HG03159 (cell line): ENCODE measurements at regions not wholly inside any gene's neighbourhood (a gene's known extent, or its start where the extent isn't known, plus 50 kb on each side); places are given as distances from the start of the nearest gene placed in this dataset.
"Not testable (repeated sequence)": the region's sequence is repeated elsewhere in the genome, so short reads cannot be mapped to it uniquely, and the experiment has no call there.

ENCODE experiments used
- ATAC-seq: cut with Tn5 transposase; IDR thresholded peaks from one replicate; pipeline ENCODE4 v1.9.1; 2021; ENCODE audit warnings: mild to moderate bottlenecking, moderate library complexity; ENCODE audit not compliant: unreplicated experiment

GRCh38 chr10:27391325-27391724 is 112.8 kb upstream of the RAB18 start:
- ATAC-seq, result no peak

- ATAC-seq, result no peak
Observed at GRCh38 chr10:27390681-27391080, 113.4 kb upstream of the RAB18 start.

- ATAC-seq, result no peak
Observed at GRCh38 chr10:27388761-27389399, 115.2 kb upstream of the RAB18 start.

DNA sequence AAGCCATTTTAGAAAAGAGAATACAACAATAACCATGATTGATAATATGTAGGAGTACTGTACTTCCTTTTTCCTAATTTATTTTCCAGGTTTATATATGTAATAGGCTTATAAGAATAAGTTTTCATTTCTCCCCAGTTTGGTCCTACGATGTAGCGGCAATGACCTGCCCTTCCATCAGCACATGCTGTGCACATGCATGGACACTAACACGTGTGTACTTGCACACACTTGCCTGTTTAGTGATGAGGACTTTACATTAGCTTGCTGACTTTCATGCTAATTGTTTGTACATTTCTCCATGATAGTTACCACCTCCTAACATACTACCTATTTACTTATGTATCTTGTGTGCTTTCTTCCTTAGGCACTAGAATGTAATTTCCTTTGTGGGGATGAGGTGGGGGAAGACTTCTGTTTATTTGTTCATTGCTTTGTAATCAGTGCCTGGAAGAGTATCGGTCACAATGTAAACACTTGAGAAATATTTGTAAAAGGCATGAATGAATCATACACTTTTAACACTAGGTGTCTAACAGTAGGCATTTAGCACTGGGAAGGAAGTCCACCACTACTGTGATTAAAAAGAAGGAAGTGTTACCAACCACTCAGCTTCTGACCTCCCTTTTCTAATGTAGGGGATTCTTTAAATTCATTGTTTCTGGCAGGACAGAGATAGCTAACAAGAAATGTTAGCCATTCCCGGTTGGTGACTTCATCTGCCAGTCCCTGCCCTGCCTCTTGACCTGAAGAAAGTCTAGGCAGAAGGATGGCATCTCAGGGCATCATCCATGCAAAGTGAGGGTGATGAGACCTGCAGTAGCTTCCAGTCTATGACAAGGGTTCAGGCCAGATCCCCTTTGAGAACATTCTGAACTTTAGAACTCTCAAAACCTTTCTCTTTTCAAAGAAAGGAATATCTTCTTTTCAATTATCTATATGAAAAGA is 120.2 kb upstream of the RAB18 start:
- no peak for ATAC-seq

DNA sequence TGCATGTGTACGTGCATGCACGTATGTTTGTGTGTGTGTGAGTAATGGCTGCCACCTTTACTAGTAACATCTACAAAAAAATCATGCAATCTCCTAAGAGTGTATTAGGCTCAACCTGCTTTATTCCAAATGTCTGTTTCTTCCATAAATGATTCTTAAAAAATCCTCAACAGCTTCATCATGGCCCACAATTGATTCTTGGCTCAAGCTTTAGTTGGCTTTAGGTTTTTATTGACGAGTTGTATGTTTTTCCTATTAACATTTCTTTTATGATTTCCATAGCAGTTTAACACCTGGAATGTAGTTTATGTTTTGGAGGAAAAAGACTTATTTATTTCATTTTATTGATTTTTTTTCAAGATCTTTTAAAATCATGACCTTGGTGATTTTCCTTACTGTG is 121.9 kb upstream of the RAB18 start:
- ATAC-seq, result no peak

DNA sequence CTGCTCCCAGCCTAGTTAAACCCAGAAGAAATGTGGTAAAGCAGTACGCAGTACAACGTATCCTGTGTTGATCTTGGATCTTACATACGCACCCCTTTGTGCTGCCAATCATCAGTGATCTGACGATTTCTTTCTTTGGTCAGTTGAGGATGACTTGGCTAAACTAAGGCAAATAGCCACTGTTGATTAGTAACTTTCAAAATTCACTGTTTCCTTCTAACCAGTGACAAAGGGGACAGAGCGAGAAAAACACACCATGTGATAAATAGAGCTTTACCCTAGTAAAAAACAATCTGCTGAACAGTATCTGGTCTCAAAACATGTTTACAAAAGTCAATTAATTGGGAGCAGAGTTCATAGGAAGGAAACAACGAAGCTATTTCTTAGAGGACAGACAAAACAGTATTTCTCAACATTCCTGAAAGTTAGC is 123.2 kb upstream of the RAB18 start:
- no peak for ATAC-seq

DNA sequence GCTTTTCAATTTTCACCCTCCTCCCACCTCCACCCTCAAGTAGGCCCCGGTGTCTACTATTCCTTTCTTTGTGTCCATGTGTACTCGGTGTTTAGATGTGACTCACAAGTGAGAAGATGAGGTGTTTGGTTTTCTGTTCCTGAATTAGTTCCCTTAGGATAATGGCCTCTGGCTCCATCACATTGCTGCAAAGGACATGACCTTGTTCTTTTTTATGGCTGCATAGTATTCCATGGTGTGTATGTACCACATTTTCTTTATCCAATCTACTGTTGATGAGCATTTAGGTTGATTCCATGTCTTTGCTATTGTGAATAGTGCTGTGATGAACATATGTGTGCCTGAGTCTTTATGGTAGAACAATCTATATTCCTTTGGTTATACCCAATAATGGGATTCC is 125.1 kb upstream of the RAB18 start:
- ATAC-seq, result not testable (repeated sequence)

GRCh38 chr10:27373566-27374160 is 130.4 kb upstream of the RAB18 start:
- no peak for ATAC-seq

GRCh38 chr10:27372095-27372494 is 131.5 kb upstream of the ACBD5 start:
- ATAC-seq, result no peak

DNA sequence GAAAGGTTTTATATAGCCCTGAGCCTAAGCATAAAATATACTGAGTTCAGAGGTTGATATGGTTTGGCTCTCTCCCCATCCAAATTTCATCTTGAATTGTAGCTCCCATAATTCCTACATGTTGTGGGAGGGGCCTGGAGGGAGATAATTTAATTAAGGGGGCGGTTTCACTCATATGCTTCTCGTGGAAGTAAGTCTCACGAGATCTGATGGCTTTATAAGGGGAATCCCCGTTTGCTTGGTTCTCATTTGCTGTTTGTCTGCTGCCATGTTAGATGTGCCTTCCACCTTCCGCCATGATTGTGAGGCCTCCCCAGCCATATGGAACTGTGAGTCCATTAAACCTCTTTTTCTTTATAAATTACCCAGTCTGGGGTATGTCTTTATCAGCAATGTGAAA is 130.8 kb upstream of the ACBD5 start:
- ATAC-seq, result not testable (repeated sequence)

- ATAC-seq, result no peak
Observed at GRCh38 chr10:27369880-27370279, 129.3 kb upstream of the ACBD5 start.

GRCh38 chr10:27368706-27369105 is 128.1 kb upstream of the ACBD5 start:
- no peak for ATAC-seq

- no peak for ATAC-seq
Observed at GRCh38 chr10:27366769-27367168, 126.2 kb upstream of the ACBD5 start.

DNA sequence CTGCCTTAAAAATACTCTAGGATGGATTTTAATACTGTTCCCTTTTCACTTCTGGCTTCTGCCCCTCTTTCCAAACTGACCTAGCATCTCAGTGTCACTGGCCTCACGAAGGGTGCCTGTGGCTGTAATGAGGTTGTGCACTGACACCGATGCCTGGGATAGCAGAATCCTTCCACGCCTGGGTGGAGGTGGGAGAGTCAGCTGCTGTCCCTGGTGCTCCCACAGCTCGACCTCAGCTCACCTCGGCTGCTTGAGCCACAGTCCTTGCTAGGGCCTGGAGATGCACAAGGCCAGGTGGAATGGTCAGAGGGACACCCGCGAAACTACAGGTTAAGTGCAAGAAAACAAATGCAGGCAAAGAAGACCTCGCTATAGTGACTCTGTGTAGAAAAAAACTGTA is 123.4 kb upstream of the ACBD5 start:
- no peak for ATAC-seq

- peak; percentile 97 for ATAC-seq
Observed at GRCh38 chr10:27360581-27361172, 120.1 kb upstream of the ACBD5 start.

GRCh38 chr10:27359792-27360355 is 119.3 kb upstream of the ACBD5 start:
- no peak for ATAC-seq

- ATAC-seq, result no peak
Observed at GRCh38 chr10:27356738-27357137, 116.1 kb upstream of the ACBD5 start.

DNA sequence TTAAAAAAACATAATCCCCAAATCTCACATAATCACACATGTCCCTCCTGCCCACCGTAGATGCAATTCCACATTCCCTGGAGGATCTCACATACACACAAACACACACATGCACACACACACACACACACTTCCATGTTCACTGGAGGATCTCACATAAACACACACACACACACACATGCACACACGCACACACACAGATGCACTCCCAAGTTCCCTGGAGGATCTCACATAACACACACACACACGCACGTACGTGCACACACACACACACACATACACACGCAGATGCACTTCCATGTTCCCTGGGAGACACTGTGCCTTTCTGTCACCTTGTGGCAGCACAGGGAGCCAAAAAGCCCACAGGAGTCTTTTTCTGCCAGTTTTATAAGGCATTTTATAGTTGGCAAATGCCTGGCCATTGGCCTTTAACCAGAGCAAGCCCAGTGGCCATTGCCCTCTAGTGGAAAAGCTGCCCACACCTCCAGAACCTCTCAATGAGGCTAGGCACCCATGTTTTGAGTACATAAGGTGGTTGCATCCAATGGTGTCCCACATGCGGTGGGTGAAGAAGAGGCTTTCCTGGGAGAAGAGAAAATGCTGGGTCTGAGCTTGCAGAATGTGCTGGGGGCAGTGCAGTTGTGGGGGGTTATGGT is 115.4 kb upstream of the ACBD5 start:
- no peak for ATAC-seq

GRCh38 chr10:27354643-27355270 is 114.2 kb upstream of the ACBD5 start:
- ATAC-seq, result peak; percentile 96

GRCh38 chr10:27354100-27354499 is 113.5 kb upstream of the ACBD5 start:
- ATAC-seq, result peak; percentile 23
